SU-DHL-6 (cell line): ENCODE measurements at regions not wholly inside any gene's neighbourhood (a gene's known extent, or its start where the extent isn't known, plus 50 kb on each side); places are given as distances from the start of the nearest gene placed in this dataset.

Source experiments
- H2AFZ ChIP-seq: fragments of 200-600 bp; sonication (generic); 2 replicates; pipeline ENCODE4 v1.6.1; 2014; ENCODE audit warnings: low read depth, mild to moderate bottlenecking, moderate library complexity, mixed read lengths, antibody characterized with exemption, low read length; ENCODE audit not compliant: severe bottlenecking
- H3F3A ChIP-seq: fragments of 200-600 bp; shearing (Covaris generic); 2 replicates; pipeline ENCODE4 v1.6.0; 2016; ENCODE audit warnings: antibody characterized with exemption, mild to moderate bottlenecking; ENCODE audit not compliant: insufficient read depth
- H3K27ac ChIP-seq: fragments of 200-600 bp; sonication (generic); 2 replicates; pipeline ENCODE4 v1.5.1; 2016; ENCODE audit warnings: low read depth, mild to moderate bottlenecking, low read length, moderate library complexity, mixed read lengths
- H3K27me3 ChIP-seq: fragments of 200-600 bp; sonication (generic), shearing (Covaris generic); 2 replicates; pipeline ENCODE4 v1.6.0; 2014; ENCODE audit warnings: mild to moderate bottlenecking, low read length
- H3K36me3 ChIP-seq: fragments of 200-600 bp; sonication (generic); 2 replicates; pipeline ENCODE4 v1.6.1; 2014; ENCODE audit warnings: mild to moderate bottlenecking, low read length, mixed read lengths
- H3K4me2 ChIP-seq: fragments of 300-600, 200-600 bp; shearing (Covaris generic), sonication (generic); 2 replicates; pipeline ENCODE4 v1.6.0; 2014; ENCODE audit warnings: low read length, low read depth, mild to moderate bottlenecking; ENCODE audit not compliant: poor library complexity, severe bottlenecking
- H3K4me3 ChIP-seq: fragments of 200-600 bp; sonication (generic); 2 replicates; pipeline ENCODE4 v1.5.1; 2014; ENCODE audit warnings: antibody characterized with exemption, low read length, mild to moderate bottlenecking, mixed read lengths; ENCODE audit not compliant: insufficient read depth, poor library complexity, severe bottlenecking
- H3K79me2 ChIP-seq: fragments of 200-600 bp; sonication (generic); 2 replicates; pipeline ENCODE4 v1.6.1; 2014; ENCODE audit warnings: mild to moderate bottlenecking, low read length, moderate library complexity; ENCODE audit not compliant: insufficient read depth
- H3K9ac ChIP-seq: fragments of 200-600 bp; sonication (generic); 2 replicates; pipeline ENCODE4 v1.7.0; 2014; ENCODE audit warnings: mild to moderate bottlenecking, low read length
- H3K9me2 ChIP-seq: fragments of 200-600 bp; sonication (generic); replicated peaks from 2 replicates; pipeline ENCODE4 v1.6.1; 2014; ENCODE audit warnings: low read length; ENCODE audit not compliant: insufficient read depth
- H3K9me3 ChIP-seq: fragments of 200-600 bp; sonication (generic); 2 replicates; pipeline ENCODE4 v1.6.1; 2014; ENCODE audit warnings: low read length, mixed read lengths; ENCODE audit not compliant: insufficient read depth
- H4K20me1 ChIP-seq: fragments of 200-600 bp; sonication (generic); 2 replicates; pipeline ENCODE4 v1.6.1; 2014; ENCODE audit warnings: low read depth, mild to moderate bottlenecking, antibody characterized with exemption, low read length, moderate library complexity, mixed read lengths
- EZH2phosphoT487 ChIP-seq: fragments of 200-600 bp; sonication (generic), shearing (Covaris generic); conservative IDR thresholded peaks from 2 replicates; pipeline ENCODE4 v1.6.1; 2018; ENCODE audit warnings: mild to moderate bottlenecking, antibody characterized with exemption, low read length, moderate library complexity, mixed read lengths
- TF ChIP-seq, protein P1 (sequence below): fragments of 200-600 bp; sonication (generic); IDR thresholded peaks from one replicate; pipeline ENCODE4 v1.5.1; 2017; ENCODE audit warnings: antibody characterized with exemption, mild to moderate bottlenecking, low read length, moderate library complexity; ENCODE audit not compliant: insufficient read depth, poor library complexity, severe bottlenecking

DNA sequence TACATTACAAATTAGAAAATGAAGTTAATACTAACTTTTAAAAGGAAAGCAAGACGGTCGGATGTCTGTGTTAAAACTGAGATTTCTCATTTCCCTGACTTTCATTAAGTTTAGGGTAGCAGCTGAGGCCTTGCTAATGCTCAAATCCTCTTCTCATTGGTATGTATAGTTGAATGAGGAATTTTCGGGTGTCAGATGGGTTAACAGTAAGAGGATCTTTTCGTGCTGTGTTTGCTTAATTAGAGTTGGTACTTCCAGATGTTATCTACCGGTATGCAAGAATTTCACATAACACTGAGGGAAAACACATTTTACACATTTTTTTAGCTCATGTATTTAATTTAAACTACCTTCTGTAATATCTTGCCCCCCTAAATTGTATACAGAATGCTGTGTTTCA lies 168.2 kb upstream of the CTNND2 start:
- TF ChIP-seq EZH2phosphoT487, result no peak
- TF ChIP-seq, protein P1, sequence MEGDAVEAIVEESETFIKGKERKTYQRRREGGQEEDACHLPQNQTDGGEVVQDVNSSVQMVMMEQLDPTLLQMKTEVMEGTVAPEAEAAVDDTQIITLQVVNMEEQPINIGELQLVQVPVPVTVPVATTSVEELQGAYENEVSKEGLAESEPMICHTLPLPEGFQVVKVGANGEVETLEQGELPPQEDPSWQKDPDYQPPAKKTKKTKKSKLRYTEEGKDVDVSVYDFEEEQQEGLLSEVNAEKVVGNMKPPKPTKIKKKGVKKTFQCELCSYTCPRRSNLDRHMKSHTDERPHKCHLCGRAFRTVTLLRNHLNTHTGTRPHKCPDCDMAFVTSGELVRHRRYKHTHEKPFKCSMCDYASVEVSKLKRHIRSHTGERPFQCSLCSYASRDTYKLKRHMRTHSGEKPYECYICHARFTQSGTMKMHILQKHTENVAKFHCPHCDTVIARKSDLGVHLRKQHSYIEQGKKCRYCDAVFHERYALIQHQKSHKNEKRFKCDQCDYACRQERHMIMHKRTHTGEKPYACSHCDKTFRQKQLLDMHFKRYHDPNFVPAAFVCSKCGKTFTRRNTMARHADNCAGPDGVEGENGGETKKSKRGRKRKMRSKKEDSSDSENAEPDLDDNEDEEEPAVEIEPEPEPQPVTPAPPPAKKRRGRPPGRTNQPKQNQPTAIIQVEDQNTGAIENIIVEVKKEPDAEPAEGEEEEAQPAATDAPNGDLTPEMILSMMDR, result no peak
- Histone ChIP-seq H3F3A (no peaks in the 10 kb centered on the region), H3K9ac (no peak overlapping the region), H3K36me3 (no peaks in the 10 kb centered on the region), H3K4me2 (no peak overlapping the region), H3K79me2 (no peaks in the 10 kb centered on the region), H4K20me1 (no peaks in the 10 kb centered on the region), H2AFZ (no peak overlapping the region), H3K9me3 (no peaks in the 10 kb centered on the region), H3K4me3 (no peak overlapping the region), H3K27ac (no peak overlapping the region), H3K27me3 (no peaks in the 10 kb centered on the region), H3K9me2 (0 out of 2 replicates have a peak, but pooled peaks cover 1% of the 10 kb centered on the region)

DNA sequence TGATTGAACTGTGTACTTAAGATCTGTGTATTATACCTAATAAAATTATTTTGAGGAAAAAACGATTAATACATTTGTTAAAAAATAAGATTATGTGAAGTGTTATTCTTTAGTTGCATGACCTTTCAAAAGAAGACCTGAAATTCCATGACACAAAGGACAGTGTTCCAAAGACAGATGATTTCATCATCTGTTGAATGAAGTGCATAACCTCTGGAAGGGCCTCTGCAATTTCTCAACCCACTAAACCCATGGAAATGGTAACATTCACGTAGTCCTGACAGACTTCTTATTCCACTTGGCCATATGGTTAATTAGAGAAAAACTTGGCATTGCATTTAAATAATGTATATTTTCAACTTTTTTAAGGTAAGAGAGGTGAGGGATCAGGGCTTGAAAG lies 167.2 kb upstream of the CTNND2 start:
- Histone ChIP-seq H3K4me3 (no peak overlapping the region), H3F3A (no peaks in the 10 kb centered on the region), H3K36me3 (no peaks in the 10 kb centered on the region), H3K27me3 (no peaks in the 10 kb centered on the region), H3K27ac (no peak overlapping the region), H3K9me2 (0 out of 2 replicates have a peak, but pooled peaks cover 4% of the 10 kb centered on the region), H3K9ac (no peak overlapping the region), H3K79me2 (no peaks in the 10 kb centered on the region), H3K4me2 (no peak overlapping the region), H4K20me1 (no peaks in the 10 kb centered on the region), H2AFZ (no peak overlapping the region), H3K9me3 (no peaks in the 10 kb centered on the region)
- TF ChIP-seq, protein P1, result no peak
- TF ChIP-seq EZH2phosphoT487, result no peak

DNA sequence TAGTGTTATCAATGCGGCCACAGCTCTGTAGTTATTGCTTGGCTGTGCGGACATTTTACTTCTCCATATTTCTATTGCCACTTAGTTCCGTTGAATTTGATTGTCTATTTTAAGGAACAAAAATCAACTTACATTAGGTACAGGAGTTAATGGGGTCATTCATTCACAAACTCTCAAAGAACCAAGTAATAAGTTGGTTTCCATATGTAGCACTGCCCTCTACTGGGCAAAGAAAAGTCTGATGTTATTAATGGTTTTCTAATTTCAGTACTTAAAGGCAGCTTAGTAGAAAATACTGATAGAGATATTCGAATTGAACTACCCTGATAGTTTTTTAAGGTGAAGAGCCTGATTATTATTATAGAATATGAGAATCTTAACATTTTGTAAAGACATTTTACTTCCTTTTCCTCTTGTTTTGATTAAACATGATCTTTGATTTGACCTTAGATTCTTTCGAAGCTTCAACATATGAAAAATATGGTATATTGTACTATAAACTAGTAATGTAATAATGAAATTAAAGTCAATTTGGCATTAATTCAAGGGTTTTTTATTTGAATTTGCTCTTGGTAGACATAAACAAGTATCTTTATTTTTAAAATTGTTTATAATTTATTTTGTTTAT lies 119.5 kb upstream of the CTNND2 start:
- H4K20me1 ChIP-seq, result 0 out of 2 replicates have a peak, but pooled peaks cover 3% of the 10 kb centered on the region
- H3K27me3 ChIP-seq, result no peaks in the 10 kb centered on the region
- no peaks in the 10 kb centered on the region for H3K79me2 ChIP-seq
- TF ChIP-seq, protein P1, result peak; percentile 74
- TF ChIP-seq EZH2phosphoT487, result no peak
- no peak overlapping the region for H3K27ac ChIP-seq
- H3K9me2 ChIP-seq, result no peaks in the 10 kb centered on the region
- H3K9ac ChIP-seq, result no peak overlapping the region
- no peak overlapping the region for H2AFZ ChIP-seq
- no peak overlapping the region for H3K4me2 ChIP-seq
- no peaks in the 10 kb centered on the region for H3K36me3 ChIP-seq
- no peak overlapping the region for H3K4me3 ChIP-seq
- H3F3A ChIP-seq, result no peaks in the 10 kb centered on the region
- H3K9me3 ChIP-seq, result peaks cover 13% of the 10 kb centered on the region; the same call in 1 of the 2 replicates
